ENCODE measurements at regions not wholly inside any gene's neighbourhood (a gene's known extent, or its start where the extent isn't known, plus 50 kb on each side); places are given as distances from the start of the nearest gene placed in this dataset.
"Not testable (repeated sequence)": the region's sequence is repeated elsewhere in the genome, so short reads cannot be mapped to it uniquely, and the experiment has no call there.

- DNase-seq: no peak
These were observed 1037.9 kb upstream of the DDX18 start for GRCh38 chr2:116776556-116776955.

- no peak for DNase-seq
These were observed 1026.6 kb upstream of the DDX18 start for GRCh38 chr2:116787848-116788247.

GRCh38 chr2:116802671-116803070 lies 1011.8 kb upstream of the DDX18 start:
- no peak for DNase-seq

GRCh38 chr2:116804901-116805300 lies 1009.6 kb upstream of the DDX18 start:
- DNase-seq: peak; percentile 2

GRCh38 chr2:116806505-116806904 lies 1008.0 kb upstream of the DDX18 start:
- DNase-seq: not testable (repeated sequence)

GRCh38 chr2:116809109-116809508 lies 1005.4 kb upstream of the DDX18 start:
- peak; percentile 34 for DNase-seq

- DNase-seq: peak; percentile 22
These were observed 1004.4 kb upstream of the DDX18 start for GRCh38 chr2:116810071-116810470.

- peak; percentile 69 for DNase-seq
These were observed 1003.8 kb upstream of the DDX18 start for GRCh38 chr2:116810645-116811044.

- DNase-seq: no peak
These were observed 995.1 kb upstream of the DDX18 start for GRCh38 chr2:116819355-116819754.

GRCh38 chr2:116820986-116821385 lies 993.5 kb upstream of the DDX18 start:
- DNase-seq: no peak

- DNase-seq: not testable (repeated sequence)
These were observed 984.9 kb upstream of the DDX18 start for GRCh38 chr2:116829543-116829942.

- no peak for DNase-seq
These were observed 982.3 kb upstream of the DDX18 start for GRCh38 chr2:116832148-116832547.

- DNase-seq: no peak
These were observed 981.4 kb upstream of the DDX18 start for GRCh38 chr2:116833052-116833451.

GRCh38 chr2:116842164-116842563 lies 972.3 kb upstream of the DDX18 start:
- no peak for DNase-seq

- no peak for DNase-seq
These were observed 954.8 kb upstream of the DDX18 start for GRCh38 chr2:116859708-116860107.

GRCh38 chr2:116874021-116874420 lies 940.5 kb upstream of the DDX18 start:
- no peak for DNase-seq

GRCh38 chr2:116877274-116877673 lies 937.2 kb upstream of the DDX18 start:
- DNase-seq: no peak

GRCh38 chr2:116877944-116878343 lies 936.5 kb upstream of the DDX18 start:
- no peak for DNase-seq

GRCh38 chr2:116879650-116880160 lies 934.8 kb upstream of the DDX18 start:
- DNase-seq: no peak

GRCh38 chr2:116891191-116891590 lies 923.3 kb upstream of the DDX18 start:
- DNase-seq: no peak

- no peak for DNase-seq
These were observed 903.0 kb upstream of the DDX18 start for GRCh38 chr2:116911540-116911939.

GRCh38 chr2:116915673-116916072 lies 898.8 kb upstream of the DDX18 start:
- no peak for DNase-seq

GRCh38 chr2:116917196-116917595 lies 897.3 kb upstream of the DDX18 start:
- no peak for DNase-seq

- no peak for DNase-seq
These were observed 895.9 kb upstream of the DDX18 start for GRCh38 chr2:116918574-116918973.

- DNase-seq: no peak
These were observed 892.1 kb upstream of the DDX18 start for GRCh38 chr2:116922414-116922813.

- no peak for DNase-seq
These were observed 890.0 kb upstream of the DDX18 start for GRCh38 chr2:116924509-116924908.
